ENCODE measurements at regions not wholly inside any gene's neighbourhood (a gene's known extent, or its start where the extent isn't known, plus 50 kb on each side); places are given as distances from the start of the nearest gene placed in this dataset.

- Histone ChIP-seq H2BK5ac (ENCODE audit: insufficient read length, low read length) (no peak overlapping the region), H3K56ac (ENCODE audit: insufficient read length, low read depth, low read length) (no peak overlapping the region), H3K27me3 (ENCODE audit: insufficient read depth, low read length) (no peaks in the 10 kb centered on the region), H4K91ac (ENCODE audit: insufficient read length, low read depth, low read length) (no peak overlapping the region), H3K23ac (ENCODE audit: insufficient read length, low read depth, low read length) (no peak overlapping the region), H2BK15ac (ENCODE audit: low read depth, low read length) (no peak overlapping the region), H3K23me2 (ENCODE audit: insufficient read length, low read depth, low read length, poor library complexity, severe bottlenecking) (no peaks in the 10 kb centered on the region), H3K79me2 (ENCODE audit: insufficient read depth, low read length) (no peaks in the 10 kb centered on the region), H3K9me3 (ENCODE audit: control insufficient read depth, low read depth, low read length) (no peaks in the 10 kb centered on the region), H4K20me1 (ENCODE audit: control insufficient read depth, insufficient read depth, insufficient read length) (no peaks in the 10 kb centered on the region), H3K14ac (ENCODE audit: insufficient read depth, low read length) (no peak overlapping the region), H3T11ph (ENCODE audit: low read length) (no peak overlapping the region), H4K5ac (ENCODE audit: insufficient read length, low read depth, low read length) (no peak overlapping the region), H2BK120ac (ENCODE audit: low read depth, low read length, poor library complexity, severe bottlenecking) (no peak overlapping the region), H2AK5ac (ENCODE audit: insufficient read length, low read length) (no peak overlapping the region), H4K8ac (replicated peaks; ENCODE audit: insufficient read length, low read depth, low read length) (no peak overlapping the region), H3K4me2 (ENCODE audit: insufficient read depth, insufficient read length, low read length) (no peak overlapping the region), H3K18ac (ENCODE audit: insufficient read length, low read depth, low read length) (no peak overlapping the region), H3K4ac (ENCODE audit: low read depth, low read length) (no peak overlapping the region), H3K4me1 (ENCODE audit: insufficient read depth, low read length) (no peaks in the 10 kb centered on the region), H3K9ac (ENCODE audit: extremely low read depth, insufficient read length, low read length) (no peak overlapping the region), H3K79me1 (ENCODE audit: insufficient read depth, low read depth, low read length, poor library complexity, severe bottlenecking) (no peaks in the 10 kb centered on the region), H3K27ac (ENCODE audit: insufficient read length, low read depth, low read length) (no peak overlapping the region), H2BK12ac (ENCODE audit: insufficient read length, low read depth, low read length) (no peak overlapping the region), H2BK20ac (ENCODE audit: low read depth, low read length, poor library complexity, severe bottlenecking) (no peak overlapping the region), H2AFZ (ENCODE audit: low read length) (no peak overlapping the region)
- Mint-ChIP-seq H3K4me3 (no peak overlapping the region), H3K27ac (no peak overlapping the region; a peak in 1 of 7 replicates), H3K4me1 (no peaks in the 10 kb centered on the region), H3K36me3 (ENCODE audit: insufficient read depth in 1 of 3, low read depth in 3 of 3) (no peaks in the 10 kb centered on the region), H3K9me3 (peaks cover 0 to 2% of the 10 kb centered on the region in 2 experiments; a peak in 1 of 5 replicates), H3K27me3 (ENCODE audit: low read depth) (no peaks in the 10 kb centered on the region; the same call in 1 of the 2 replicates)
- no CpG with 5 or more reads among the region's 3 CpGs for WGBS (ENCODE audit: extremely low coverage, insufficient read length, low lambda C conversion rate)
- DNase-seq, result no peak
- TF ChIP-seq CTCF (conservative IDR thresholded peaks at IDR 0.05), result no peak
Observed at GRCh38 chr1:103986792-103987191, 237.1 kb downstream of the AMY1C start.

Measured in H9 (cell line).